T-helper 1 cell treated with Interleukin-12 subunit alpha and Interleukin-12 subunit beta and Interleukin-4 antibody, amounts not matched to agents 30 ng/mL and 1 ng/mL, for 36 hours (primary cell): ENCODE measurements at regions not wholly inside any gene's neighbourhood (a gene's known extent, or its start where the extent isn't known, plus 50 kb on each side); places are given as distances from the start of the nearest gene placed in this dataset.

ENCODE experiments used
- intact Hi-C: fragments of 100-400 bp; cut with micrococcal nuclease; formaldehyde crosslinking; loops from one replicate; pipeline ENCODE4 v1.15.1; 2024

- intact Hi-C loops: no loop called here
Measured at GRCh38 chr4:119933606-119934005, 133.0 kb downstream of the MAD2L1 start.

DNA sequence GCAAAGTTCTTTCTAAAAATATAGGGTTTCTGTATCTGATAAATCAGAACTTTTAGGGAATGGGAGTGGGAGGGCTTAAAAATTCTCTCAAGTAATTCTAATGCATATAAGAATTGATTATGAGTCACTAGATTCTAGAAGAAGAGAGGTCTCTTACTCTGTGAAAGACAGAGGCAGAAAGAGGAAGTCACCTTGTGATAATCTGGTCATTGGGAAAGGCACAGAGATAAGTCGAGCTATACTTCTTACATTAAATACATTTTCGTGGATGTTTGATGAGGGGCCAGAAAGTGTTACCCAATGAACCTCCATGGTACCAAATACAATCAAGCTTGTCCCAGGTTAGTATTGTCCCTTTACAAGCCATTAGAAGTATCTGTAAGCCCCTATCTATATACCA is 134.4 kb downstream of the MAD2L1 start:
- intact Hi-C loops: no loop called here

GRCh38 chr4:119930546-119930945 is 136.1 kb downstream of the MAD2L1 start:
- intact Hi-C loops: no loop called here

- intact Hi-C loops: no loop called here
Measured at GRCh38 chr4:119921830-119922229, 144.8 kb downstream of the MAD2L1 start.

DNA sequence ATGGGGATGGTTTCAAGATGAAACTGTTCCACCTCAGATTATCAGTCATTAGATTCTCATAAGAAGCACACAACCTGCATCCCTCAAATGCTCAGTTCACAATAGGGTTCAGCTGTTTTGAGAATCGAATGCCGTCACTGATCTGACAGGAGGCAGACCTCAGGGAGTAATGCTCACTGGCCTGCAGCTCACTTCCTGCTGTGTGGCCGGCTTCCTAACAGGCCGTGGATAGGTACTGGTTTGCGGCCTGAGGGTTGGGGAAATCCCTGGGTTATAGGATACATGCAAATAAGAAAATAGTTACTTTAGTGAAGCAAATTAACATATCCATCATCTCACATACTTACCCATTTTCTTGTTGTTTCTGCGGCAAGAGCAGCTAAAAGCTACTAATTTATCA is 160.4 kb downstream of the MAD2L1 start:
- intact Hi-C loops: no loop called here

DNA sequence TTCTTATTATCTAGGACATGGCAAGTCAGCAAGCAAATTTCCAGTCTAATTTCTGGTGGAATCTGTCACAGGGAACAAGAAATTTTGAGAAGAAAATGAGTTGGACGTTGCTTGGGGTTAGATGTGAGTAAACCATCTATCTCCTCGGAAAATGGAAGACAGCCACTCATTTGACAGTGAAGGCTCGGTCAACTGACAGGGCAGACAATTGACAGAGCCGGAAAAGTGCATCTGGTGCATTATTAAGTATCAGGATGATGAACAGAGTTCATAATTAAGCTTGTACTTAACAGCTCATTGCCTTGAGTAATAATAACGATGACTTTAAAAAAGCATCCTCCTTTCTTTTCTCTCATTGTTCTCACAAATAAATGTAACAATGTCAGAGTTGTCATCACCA is 168.4 kb downstream of the MAD2L1 start:
- intact Hi-C loops: no loop called here

DNA sequence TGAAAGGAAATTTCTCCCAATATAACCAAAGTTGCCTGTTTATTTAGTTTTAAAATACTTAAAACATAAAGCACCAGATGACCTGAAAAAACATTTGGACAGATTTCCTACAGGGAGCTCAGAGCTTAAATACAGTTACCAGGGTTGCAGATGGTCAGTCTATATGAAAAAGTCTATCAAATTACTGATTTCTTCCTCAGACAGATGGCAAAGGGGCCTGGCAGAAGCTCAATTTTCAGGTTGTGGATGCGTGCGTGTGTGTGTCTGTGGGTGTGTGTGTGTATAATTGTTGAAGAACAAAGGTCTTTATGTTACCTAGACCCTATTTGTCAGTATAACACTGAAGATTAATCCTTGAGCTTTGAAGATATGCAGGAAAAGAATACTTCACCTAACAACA is 169.4 kb downstream of the MAD2L1 start:
- intact Hi-C loops: no loop called here

- intact Hi-C loops: no loop called here
Measured at GRCh38 chr4:119894650-119895208, 171.9 kb downstream of the MAD2L1 start.

- intact Hi-C loops: no loop called here
Measured at GRCh38 chr4:119873794-119874325, 192.8 kb downstream of the MAD2L1 start.

- intact Hi-C loops: no loop called here
Measured at GRCh38 chr4:119873132-119873531, 193.5 kb downstream of the MAD2L1 start.

GRCh38 chr4:119872371-119873016 is 194.2 kb downstream of the MAD2L1 start:
- intact Hi-C loops: no loop called here

DNA sequence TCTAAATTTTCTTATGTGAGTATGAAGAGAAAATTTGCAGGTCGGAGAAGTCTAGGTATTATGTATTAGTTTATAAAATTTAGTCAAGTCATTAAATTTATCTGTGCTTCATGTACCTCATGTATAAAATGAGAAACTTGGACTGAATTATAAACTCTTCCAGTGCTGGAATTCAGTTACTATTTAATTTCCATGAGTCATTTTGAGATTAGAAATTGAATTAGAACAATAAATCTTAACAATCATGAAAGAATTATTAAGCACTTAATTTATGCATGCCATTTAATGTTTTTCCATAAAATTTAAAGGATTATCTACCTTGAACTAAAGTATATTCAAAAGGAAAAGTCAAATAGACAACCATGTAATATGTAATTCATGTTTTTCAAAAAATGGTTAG is 195.8 kb downstream of the MAD2L1 start:
- intact Hi-C loops: no loop called here

DNA sequence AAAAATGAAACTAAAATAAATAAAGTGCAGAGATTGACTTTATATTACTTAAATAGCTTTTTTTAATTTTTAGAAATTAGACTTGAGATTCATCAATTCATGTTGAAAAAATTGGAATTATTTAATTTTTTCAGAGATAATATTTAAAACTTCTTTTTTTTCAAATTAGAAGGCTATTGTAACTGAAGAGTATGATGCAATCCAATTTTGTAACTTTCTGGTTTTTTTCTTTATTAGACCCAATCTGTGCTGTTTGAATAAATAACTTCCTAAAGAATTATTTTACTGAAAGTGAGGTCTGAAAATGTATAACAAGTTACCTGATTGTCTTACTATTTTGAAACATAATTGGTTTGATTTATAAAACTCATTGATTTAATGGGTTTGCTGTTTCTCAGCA is 200.9 kb downstream of the MAD2L1 start:
- intact Hi-C loops: no loop called here

DNA sequence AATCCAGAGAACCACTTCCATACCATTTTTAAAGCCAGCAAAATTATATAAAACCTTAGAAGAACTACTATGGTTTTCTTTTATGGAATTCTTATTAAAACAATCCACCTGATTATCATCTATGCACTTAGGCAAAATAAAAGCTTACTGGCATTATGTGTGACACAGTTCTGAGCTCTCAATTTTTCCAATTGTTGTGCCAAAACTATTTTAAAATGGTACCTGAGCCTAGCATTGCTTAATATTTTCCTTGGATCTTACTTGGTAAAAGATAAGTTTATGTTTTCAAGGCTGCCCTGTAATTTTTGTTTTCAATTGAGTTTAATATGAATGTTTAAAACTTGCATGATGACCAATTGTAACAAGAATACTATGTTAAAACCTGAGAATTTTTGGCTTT is 201.3 kb downstream of the MAD2L1 start:
- intact Hi-C loops: no loop called here

- intact Hi-C loops: no loop called here
Measured at GRCh38 chr4:119861731-119862130, 204.9 kb downstream of the MAD2L1 start.

DNA sequence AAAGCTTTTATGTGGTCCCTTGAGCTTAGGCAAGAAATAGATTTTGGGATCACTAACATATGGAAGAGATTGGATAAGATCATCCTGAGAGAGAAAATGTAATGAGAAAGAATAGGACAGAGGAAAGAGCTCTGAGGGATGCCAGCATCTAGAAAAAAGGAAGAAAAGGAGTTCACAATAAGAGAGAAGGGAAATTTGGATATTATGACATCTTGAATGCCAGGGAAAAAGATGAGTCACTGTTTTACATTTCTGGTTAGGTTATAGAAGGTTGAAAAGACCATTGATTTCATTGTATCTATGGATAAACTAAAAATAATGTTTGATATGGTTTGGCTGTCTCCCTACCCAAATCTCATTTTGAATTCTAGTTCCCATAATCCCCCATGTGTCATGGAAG is 208.5 kb downstream of the MAD2L1 start:
- intact Hi-C loops: no loop called here

DNA sequence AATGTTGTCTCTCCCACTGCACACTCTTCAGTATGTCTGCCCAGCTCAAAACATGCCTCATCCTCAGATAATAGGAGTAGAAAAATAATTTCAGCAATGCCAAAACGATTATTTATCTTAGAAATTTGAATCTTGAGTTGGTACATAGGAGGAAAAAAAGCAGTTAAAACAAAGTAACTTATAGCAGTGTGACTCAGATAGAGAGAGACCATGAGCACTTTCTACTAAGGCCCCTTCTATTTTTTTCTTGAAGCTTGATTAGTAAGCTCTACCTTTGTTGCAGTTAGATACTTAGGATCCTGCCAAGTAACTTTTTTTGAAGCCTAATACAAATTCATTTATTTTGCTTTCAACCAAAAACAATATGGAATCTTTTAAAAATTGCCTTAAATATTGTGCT is 212.3 kb downstream of the MAD2L1 start:
- intact Hi-C loops: no loop called here

- intact Hi-C loops: no loop called here
Measured at GRCh38 chr4:119851649-119852048, 215.0 kb downstream of the MAD2L1 start.

- intact Hi-C loops: no loop called here
Measured at GRCh38 chr4:119841361-119841760, 212.8 kb upstream of the PDE5A start.

GRCh38 chr4:119835613-119835910 is 207.0 kb upstream of the PDE5A start:
- intact Hi-C loops: no loop called here

GRCh38 chr4:119834906-119835612 is 206.5 kb upstream of the PDE5A start:
- intact Hi-C loops: no loop called here

DNA sequence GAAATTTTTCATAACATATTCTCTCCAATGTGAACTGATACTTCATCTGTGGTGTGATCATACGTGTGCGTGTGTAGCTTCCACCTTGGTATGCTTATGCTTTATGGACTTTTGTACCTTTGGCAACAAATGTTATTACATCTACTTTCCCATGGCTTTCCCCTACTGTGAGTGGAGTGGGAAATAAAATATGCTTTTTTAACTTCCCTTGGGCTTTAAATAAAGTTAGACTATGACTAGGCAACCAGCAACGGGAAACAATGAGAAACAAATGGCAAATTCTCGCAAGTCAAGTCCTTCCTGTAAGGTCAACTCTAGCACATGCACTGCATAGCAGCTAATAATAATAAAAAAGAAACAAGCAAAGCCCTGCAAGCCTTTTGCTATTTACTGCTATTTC is 205.0 kb upstream of the PDE5A start:
- intact Hi-C loops: no loop called here

DNA sequence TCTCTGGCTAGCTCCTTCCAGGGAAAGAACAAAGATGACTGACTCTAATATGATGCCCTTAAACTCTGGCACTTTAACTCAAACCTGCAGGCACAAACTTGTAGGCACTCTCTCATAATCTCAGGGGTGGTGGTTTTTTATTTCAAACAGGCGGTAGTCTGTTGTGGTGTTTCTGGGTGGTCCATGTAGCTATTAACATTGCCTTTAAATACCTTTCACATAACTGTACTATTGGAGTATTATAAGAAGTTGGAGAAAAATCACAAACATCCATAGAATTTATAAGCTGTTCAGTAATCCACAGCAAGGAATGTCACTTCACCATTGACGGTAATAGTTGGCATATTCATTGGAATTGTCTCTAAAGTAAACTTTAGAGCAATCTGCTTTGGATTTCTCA is 204.2 kb upstream of the PDE5A start:
- intact Hi-C loops: no loop called here
